GOT3 (cell line): ENCODE measurements at regions not wholly inside any gene's neighbourhood (a gene's known extent, or its start where the extent isn't known, plus 50 kb on each side); places are given as distances from the start of the nearest gene placed in this dataset.
"Not testable (repeated sequence)": the region's sequence is repeated elsewhere in the genome, so short reads cannot be mapped to it uniquely, and the experiment has no call there.

Experiments
- DNase-seq: peaks from one replicate; lab custom pipeline; 2025; ENCODE audit warnings: mixed read lengths; lab: John Stamatoyannopoulos, UW

DNA sequence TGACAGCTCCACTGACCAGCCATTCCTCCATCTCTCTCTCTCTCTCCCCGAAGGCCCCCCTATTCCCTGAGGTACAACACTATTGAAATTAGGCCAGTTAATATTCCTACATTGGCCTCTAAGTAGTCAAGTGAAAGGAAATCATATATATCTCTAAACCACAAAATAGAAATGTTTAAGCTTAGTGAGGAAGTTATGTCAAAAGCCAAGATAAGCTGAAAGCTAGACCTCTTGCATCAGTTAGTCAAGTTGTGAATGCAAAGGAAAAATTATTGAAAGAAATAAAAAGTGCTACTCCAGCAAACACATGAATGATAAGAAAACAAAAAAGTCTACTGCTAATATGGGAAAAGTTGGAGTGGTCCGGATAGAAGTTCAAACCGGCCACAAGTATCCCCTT is 301.3 kb upstream of the RBMS1 start:
- no peak for DNase-seq

DNA sequence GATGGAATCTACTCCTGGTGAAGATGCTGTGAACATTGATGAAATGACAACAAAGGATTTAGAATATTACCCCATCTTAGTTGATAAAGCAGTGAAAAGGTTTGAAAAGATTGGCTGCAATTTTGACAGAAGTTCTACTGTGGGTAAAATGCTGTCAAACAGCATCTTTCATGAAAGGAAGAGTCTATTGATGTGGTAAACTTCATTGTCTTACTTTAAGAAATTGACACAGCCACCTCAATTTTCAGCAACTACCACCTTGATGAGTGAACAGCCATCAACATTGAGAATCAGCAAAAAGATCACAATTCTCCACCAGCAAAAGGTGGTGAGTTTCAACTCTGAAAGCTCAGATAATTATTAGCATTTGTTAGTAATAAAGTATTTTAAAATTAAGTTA is 310.3 kb upstream of the RBMS1 start:
- DNase-seq = no peak

- DNase-seq = no peak
These were observed 316.8 kb upstream of the RBMS1 start for GRCh38 chr2:160810406-160810805.

DNA sequence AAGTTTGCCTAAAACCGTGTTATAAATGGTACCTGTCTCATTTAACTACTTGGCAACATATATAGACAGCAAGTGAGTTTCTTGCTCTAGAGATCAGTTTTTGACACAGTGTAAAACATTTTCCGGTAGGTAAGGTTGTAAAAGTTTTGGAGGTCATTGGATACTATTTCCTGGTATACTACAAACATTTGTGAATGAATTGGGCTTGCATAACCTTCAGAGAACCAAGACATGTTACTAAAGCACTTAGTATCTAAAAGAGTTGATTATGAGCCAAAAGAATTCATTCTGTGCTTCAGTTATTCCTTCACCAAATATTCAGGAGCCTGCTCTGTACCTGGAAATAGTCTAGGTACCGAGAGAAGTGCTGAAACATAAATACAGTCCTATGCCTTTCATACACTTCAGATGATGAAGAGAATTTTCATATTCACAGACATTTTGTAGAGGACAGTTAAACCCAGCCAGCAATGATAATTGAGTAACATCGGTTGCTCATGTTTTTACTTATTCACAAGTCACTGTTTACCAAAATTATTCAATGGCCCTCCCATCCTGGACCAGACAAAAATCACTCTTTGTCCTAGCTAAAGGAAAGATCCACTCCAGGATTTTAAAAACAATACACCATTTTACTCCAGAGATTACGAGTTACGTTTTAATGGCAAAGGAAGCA is 319.4 kb upstream of the RBMS1 start:
- no peak for DNase-seq

DNA sequence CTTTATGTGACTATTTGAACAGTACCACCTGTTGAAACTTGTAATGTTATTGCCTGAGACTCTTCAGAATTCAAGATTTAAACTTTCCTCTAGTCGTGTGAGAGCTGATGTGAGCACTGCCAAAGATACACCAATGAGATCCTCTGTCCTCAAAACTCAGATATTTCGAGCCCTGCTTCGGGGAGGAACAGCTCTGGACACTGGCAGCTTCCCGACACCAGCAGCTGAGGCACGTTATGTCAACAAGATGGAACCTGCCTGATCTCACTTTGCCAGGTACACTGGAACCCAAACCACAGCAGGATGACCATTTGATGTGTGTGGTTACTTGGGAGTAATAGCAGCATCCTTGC is 319.9 kb upstream of the RBMS1 start:
- DNase-seq = no peak

DNA sequence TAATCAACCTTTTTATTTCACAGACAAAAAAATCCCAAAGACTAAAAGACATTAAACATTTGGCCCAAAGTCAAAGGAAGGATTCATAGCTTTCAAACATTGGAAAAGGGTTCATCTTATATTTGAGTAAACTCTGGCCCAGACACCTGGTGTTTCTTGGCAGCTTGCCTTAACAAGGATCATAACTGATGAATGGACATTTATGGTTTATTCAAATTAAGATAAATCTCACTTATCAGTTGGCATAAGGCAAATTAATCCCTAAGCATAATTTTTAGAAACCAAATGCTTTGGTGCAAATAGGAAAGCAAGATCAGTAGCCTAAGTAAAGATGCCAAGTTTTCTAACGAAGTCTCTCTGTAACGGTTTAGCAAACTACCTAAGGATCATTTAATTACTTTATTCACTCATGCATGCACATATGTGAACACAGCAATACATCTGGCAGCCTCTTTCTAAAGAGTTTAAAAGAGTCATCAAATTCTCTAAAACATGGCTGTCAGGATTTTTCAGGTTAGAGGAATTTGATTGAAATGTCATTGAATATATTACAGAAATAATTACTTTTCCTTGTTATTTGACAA is 323.4 kb upstream of the RBMS1 start:
- DNase-seq = no peak

- no peak for DNase-seq
These were observed 327.1 kb upstream of the RBMS1 start for GRCh38 chr2:160820691-160821090.

DNA sequence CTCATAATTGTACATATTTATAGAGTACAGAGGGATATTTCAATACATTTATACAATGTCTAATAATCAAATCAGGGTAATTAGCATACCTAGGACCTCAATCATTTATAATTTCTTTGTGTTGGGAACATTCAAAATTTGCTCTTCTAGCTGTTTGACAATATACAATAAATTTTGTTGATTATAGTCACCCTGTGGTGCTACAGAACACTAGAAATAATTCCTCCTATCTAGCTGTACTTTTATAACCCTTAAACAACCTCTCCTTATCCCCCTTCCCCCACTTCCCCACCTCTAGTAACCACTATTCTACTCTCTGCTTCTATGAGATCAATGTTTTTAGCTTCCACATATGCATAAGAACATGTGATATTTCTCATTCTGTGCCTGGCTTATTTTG is 328.4 kb upstream of the RBMS1 start:
- DNase-seq = no peak

GRCh38 chr2:160825433-160825832 is 331.8 kb upstream of the RBMS1 start:
- DNase-seq = no peak

- no peak for DNase-seq
These were observed 332.9 kb upstream of the RBMS1 start for GRCh38 chr2:160826496-160826895.

GRCh38 chr2:160828076-160828475 is 332.2 kb upstream of the TANK start:
- DNase-seq = no peak

DNA sequence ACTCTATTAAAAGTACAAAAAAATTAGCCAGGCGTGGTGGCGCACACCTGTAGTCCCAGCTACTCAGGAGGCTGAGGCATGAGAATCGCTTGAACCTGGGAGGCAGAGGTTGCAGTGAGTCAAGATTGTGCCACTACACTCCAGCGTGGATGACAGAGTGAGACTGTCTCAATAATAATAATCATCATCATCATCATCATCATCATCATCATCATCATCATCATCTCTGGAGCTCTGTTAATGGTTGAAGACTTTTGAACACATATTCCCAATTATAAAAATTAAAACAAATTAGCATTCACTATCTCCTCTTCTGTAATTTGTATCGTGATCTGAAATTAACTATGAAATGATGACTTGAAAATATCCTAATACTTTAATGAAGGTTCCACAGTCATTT is 327.8 kb upstream of the TANK start:
- not testable (repeated sequence) for DNase-seq

- no peak for DNase-seq
These were observed 325.1 kb upstream of the TANK start for GRCh38 chr2:160835166-160835565.

DNA sequence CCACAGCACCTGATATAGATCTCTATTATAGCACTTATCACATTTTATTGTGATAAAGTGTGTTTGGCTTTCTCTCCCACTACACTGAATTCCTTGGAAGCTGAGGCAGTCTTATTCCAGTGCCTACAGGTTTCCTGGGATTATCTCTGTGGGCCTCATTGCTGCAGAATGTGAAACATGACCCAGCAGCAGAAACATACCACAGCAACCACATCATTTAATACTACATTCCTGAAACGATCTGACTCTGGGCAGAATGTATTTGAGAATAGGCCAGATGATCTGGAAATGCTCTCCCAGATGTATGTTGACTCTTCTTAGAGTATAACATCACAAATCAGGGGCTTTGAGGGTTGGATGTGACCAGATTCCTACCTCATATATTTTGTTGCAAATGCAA is 323.5 kb upstream of the TANK start:
- no peak for DNase-seq

GRCh38 chr2:160837416-160837815 is 322.8 kb upstream of the TANK start:
- DNase-seq = no peak

DNA sequence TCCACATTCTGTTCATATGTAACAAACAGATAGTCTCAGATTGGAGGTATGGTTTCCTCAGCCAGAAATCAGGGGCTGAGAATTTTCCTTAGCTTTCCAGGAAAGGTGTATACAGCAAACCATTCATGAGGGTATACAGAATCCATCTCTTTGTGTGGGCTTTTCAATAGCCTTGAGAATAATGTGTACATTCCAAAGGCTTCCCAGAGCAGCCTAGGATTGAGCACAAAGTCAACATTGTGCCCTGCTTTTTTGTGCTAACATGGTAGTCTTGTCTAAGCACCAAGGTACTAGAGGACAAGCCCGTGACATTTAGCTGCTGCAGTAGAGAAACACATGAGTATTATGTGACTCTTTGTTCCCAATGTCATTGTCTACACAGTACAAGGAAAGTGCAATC is 322.1 kb upstream of the TANK start:
- DNase-seq = no peak

DNA sequence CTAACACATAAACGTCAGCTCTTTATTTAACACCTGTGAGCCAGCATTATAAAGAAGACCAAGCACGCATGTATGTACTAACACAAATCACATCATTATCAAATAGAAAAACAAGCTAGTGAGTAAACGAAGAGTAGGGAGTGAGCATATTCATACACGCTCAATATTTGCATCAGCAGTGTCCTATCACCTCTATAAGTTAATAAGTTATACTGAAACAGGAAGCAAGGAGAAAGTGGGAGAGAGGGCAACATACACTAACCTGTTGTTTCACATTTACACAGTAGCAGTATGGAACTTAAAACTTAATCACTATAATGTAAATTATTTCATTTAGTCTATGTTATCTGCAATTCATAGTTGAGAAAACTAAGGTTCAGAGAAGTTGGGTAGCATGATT is 321.5 kb upstream of the TANK start:
- no peak for DNase-seq

DNA sequence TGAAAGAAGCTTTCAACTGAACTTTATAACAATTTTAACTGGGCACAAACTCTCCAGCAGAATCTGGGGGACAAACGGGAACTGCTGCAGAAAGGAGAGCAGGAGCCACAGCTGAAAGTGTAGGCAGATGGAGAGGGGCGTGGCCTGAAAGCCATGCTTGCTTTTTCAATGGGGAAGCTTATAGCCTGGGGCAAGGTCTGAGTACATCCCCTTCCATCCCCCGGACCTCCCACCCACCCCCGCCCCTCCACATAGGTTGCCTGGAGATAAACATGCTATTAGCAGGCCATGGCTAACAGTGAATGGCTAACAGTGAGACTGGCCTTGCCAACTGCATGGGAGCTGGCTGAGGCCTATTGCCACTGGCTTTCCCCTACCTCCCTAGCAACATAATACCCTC is 317.9 kb upstream of the TANK start:
- DNase-seq = no peak

GRCh38 chr2:160859096-160859495 is 301.1 kb upstream of the TANK start:
- DNase-seq = no peak

DNA sequence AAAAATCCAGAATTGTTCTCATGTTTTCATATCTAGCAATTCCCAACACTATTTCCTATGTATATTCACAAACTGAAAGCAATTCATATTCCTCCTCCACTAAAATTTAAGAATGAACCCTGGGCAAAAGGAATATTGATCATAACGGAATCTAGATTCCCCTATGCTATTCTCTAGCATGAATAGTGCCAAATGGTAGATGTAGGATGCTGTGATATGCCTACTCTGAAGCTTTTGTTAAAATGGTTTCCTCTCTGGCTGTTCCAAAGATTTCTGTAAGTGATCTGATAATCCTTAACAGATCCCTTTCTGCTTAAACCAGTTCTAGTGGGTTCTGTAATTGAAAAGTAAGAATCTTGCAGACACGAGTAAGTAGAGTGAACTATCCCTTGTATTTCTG is 298.0 kb upstream of the TANK start:
- no peak for DNase-seq

DNA sequence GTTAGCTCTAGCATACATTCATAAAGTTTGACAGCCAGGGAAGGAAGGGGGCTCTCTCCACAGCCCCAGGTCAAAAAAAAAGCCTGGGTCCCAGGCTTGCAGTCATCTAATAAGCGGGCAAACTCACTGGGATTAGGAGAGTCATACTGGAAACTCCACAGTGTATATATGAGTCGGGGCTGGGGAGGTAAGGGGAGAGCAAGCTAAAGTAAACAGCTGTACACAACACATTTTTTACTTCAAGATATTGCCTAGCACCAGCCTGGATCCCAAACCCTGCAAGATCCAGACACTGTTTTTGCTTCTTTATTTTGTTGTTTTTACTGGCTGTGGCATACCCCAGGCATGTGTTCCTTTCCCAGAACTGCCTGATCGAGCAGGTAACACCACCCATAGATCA is 291.3 kb upstream of the TANK start:
- no peak for DNase-seq

- peak; percentile 23 for DNase-seq
These were observed 290.8 kb upstream of the TANK start for GRCh38 chr2:160869411-160869810.

- DNase-seq = no peak
These were observed 289.3 kb upstream of the TANK start for GRCh38 chr2:160870729-160871465.

DNA sequence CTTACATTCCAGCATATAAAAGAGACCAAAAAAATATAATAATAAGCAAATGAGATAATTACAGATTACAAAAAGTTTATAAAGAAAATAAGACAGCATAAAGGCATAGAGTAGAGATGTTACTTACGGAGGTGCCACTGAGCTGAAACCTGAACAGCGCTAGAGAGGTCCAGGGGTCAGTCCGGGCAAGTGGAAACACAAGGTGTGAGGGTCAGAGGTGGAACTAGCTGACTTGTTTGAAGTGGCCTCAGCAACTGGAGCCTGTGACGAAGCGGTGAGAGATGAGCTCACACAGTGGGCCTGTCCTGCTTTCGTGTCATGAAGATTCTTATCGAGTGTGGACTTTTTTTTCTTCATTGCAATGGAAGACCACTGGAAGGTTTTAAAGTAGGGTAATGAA is 288.3 kb upstream of the TANK start:
- no peak for DNase-seq
